IMR-90 (cell line): ENCODE measurements at regions not wholly inside any gene's neighbourhood (a gene's known extent, or its start where the extent isn't known, plus 50 kb on each side); places are given as distances from the start of the nearest gene placed in this dataset.

ENCODE experiments used
- ATAC-seq: fragments of 200-7000 bp; cut with Tn5 transposase; 2 replicates; pipeline ENCODE4 v1.9.1; 2020; ENCODE audit warnings: low read depth, mild to moderate bottlenecking, moderate library complexity
- BruUV-seq: library from RNA; stranded (reverse); fragments of 400-500 nt; replicated peaks from 2 replicates; lab custom pipeline; 2021; lab: Mats Ljungman, UMichigan
- CTCF ChIA-PET: fragments of 300-600 bp; formaldehyde crosslinking; extraction: SDS; loops from one replicate; lab custom pipeline; 2021; ENCODE audit warnings: antibody characterized with exemption; lab: Yijun Ruan, JAX
- POLR2A ChIA-PET: fragments of 300-600 bp; sonication (Branson Sonifier 250); formaldehyde crosslinking; loops from one replicate; lab custom pipeline; 2022; ENCODE audit warnings: antibody characterized with exemption; ENCODE audit not compliant: unreplicated experiment; lab: Charles Lee
- DNase-seq: peaks from one replicate; pipeline ENCODE4 v3.0.0; 2013
- H2AFZ ChIP-seq: replicated peaks from 2 replicates; pipeline ENCODE3; 2013; ENCODE audit warnings: low read length, mild to moderate bottlenecking; ENCODE audit not compliant: poor library complexity
- H2AK5ac ChIP-seq: 2 replicates; pipeline ENCODE4 v1.6.1; 2013; ENCODE audit warnings: low read depth, low read length, inconsistent platforms
- H2AK9ac ChIP-seq: replicated peaks from 2 replicates; pipeline ENCODE3; 2013; ENCODE audit warnings: mild to moderate bottlenecking, low read depth, low read length, moderate library complexity; ENCODE audit not compliant: poor library complexity
- H2BK120ac ChIP-seq: 2 replicates; pipeline ENCODE4 v1.6.1; 2013; ENCODE audit warnings: low read depth, low read length, inconsistent platforms
- H2BK15ac ChIP-seq: 3 replicates; pipeline ENCODE4 v1.6.1; 2013; ENCODE audit warnings: low read depth, low read length, inconsistent platforms
- H2BK20ac ChIP-seq: 2 replicates; pipeline ENCODE4 v1.6.1; 2013; ENCODE audit warnings: low read depth, mild to moderate bottlenecking, inconsistent platforms, low read length, moderate library complexity
- H2BK5ac ChIP-seq: 2 replicates; pipeline ENCODE4 v1.6.1; 2013; ENCODE audit warnings: mild to moderate bottlenecking, low read depth, low read length, inconsistent platforms; ENCODE audit not compliant: poor library complexity, severe bottlenecking
- H3K14ac ChIP-seq: replicated peaks from 2 replicates; pipeline ENCODE4 v1.6.1; 2013; ENCODE audit warnings: low read depth, low read length, inconsistent platforms
- H3K18ac ChIP-seq: 2 replicates; pipeline ENCODE4 v1.6.1; 2013; ENCODE audit warnings: low read depth, low read length, control low read depth
- H3K23ac ChIP-seq: 2 replicates; pipeline ENCODE4 v1.6.1; 2013; ENCODE audit warnings: low read depth, low read length, inconsistent platforms
- H3K27ac ChIP-seq: 2 replicates; pipeline ENCODE4 v1.5.1; 2013; ENCODE audit warnings: mild to moderate bottlenecking, control low read depth, low read length; ENCODE audit not compliant: insufficient read depth
- H3K27me3 ChIP-seq: 2 replicates; pipeline ENCODE4 v1.6.1; 2013; ENCODE audit warnings: low read length; ENCODE audit not compliant: control insufficient read depth, insufficient read depth
- H3K36me3 ChIP-seq: 2 replicates; pipeline ENCODE4 v1.6.1; 2013; ENCODE audit warnings: low read length, mixed read lengths; ENCODE audit not compliant: control insufficient read depth, insufficient read depth
- H3K4ac ChIP-seq: 2 replicates; pipeline ENCODE4 v1.6.1; 2013; ENCODE audit warnings: low read depth, low read length, inconsistent platforms
- H3K4me1 ChIP-seq: 2 replicates; pipeline ENCODE4 v1.6.1; 2013; ENCODE audit warnings: low read length, mixed read lengths; ENCODE audit not compliant: control insufficient read depth, insufficient read depth
- H3K4me2 ChIP-seq: 2 replicates; pipeline ENCODE4 v1.6.1; 2013; ENCODE audit warnings: low read depth, mild to moderate bottlenecking, control low read depth, low read length, moderate library complexity
- H3K4me3 ChIP-seq: 2 replicates; pipeline ENCODE4 v1.5.1; 2013; ENCODE audit warnings: low read depth, mild to moderate bottlenecking, control low read depth, low read length, moderate library complexity; ENCODE audit not compliant: insufficient read depth
- H3K56ac ChIP-seq: 2 replicates; pipeline ENCODE4 v1.6.1; 2013; ENCODE audit warnings: low read length, inconsistent platforms; ENCODE audit not compliant: insufficient read depth; ENCODE audit errors: extremely low read depth
- H3K79me1 ChIP-seq, 2 experiments: 2 replicates each; pipeline ENCODE4 v1.6.1; 2013; ENCODE audit warnings: low read length in 2 of 2, inconsistent platforms in 1 of 2, low read depth in 1 of 2
- H3K9ac ChIP-seq: 2 replicates; pipeline ENCODE4 v1.6.1; 2013; ENCODE audit warnings: low read depth, low read length, control low read depth
- H3K9me1 ChIP-seq: 2 replicates; pipeline ENCODE4 v1.6.1; 2013; ENCODE audit warnings: low read length, inconsistent platforms; ENCODE audit not compliant: insufficient read depth
- H3K9me3 ChIP-seq: 2 replicates; pipeline ENCODE4 v1.6.1; 2013; ENCODE audit warnings: low read length; ENCODE audit not compliant: control insufficient read depth, insufficient read depth
- H4K20me1 ChIP-seq: 2 replicates; pipeline ENCODE4 v1.6.1; 2013; ENCODE audit warnings: low read length, inconsistent platforms; ENCODE audit not compliant: insufficient read depth
- H4K5ac ChIP-seq: 2 replicates; pipeline ENCODE4 v1.6.1; 2013; ENCODE audit warnings: mild to moderate bottlenecking, low read depth, low read length, control low read depth
- H4K8ac ChIP-seq, 2 experiments: 2 replicates each; pipeline ENCODE4 v1.6.1; 2013; ENCODE audit warnings: low read depth in 2 of 2, low read length in 2 of 2, control low read depth in 1 of 2, inconsistent platforms in 1 of 2
- H4K91ac ChIP-seq: 2 replicates; pipeline ENCODE4 v1.6.1; 2013; ENCODE audit warnings: low read depth, low read length, inconsistent platforms; ENCODE audit not compliant: insufficient read depth
- ELK1 ChIP-seq: fragments of 150-350 bp; IDR thresholded peaks from 2 replicates; pipeline ENCODE4 v1.6.1; 2016; ENCODE audit warnings: low read depth, mild to moderate bottlenecking, low read length, moderate library complexity, borderline replicate concordance
- FOS ChIP-seq: fragments of 150-350 bp; IDR thresholded peaks from 2 replicates; pipeline ENCODE4 v1.6.1; 2016; ENCODE audit warnings: low read depth, low read length
- RCOR1 ChIP-seq: IDR thresholded peaks from 2 replicates; pipeline ENCODE4 v1.6.1; 2012; ENCODE audit warnings: mild to moderate bottlenecking, low read length, improper control_type of control experiment; ENCODE audit not compliant: insufficient replicate concordance
- USF2 ChIP-seq: fragments of 150-350 bp; IDR thresholded peaks from 2 replicates; pipeline ENCODE4 v1.6.1; 2017; ENCODE audit warnings: mild to moderate bottlenecking, antibody characterized with exemption, low read length, low read depth
- WGBS, 2 experiments: methylation state at CpG; one replicate each; pipeline versions ENCODE4 v1.1.5 to v1.1.7; 2013; ENCODE audit warnings: missing lambda C conversion rate in 2 of 2; ENCODE audit not compliant: insufficient read length in 1 of 2; ENCODE audit errors: extremely low coverage in 2 of 2; 5-methylcytosine and 5-hydroxymethylcytosine counted together
- dilution Hi-C: fragments of 300-500 bp; cut with HindIII; formaldehyde crosslinking; loops from one replicate; pipeline ENCODE4 v1.14.3; 2018; ENCODE audit warnings: low sequenced_read_pairs; ENCODE audit not compliant: unreplicated experiment
- in situ Hi-C: fragments of 300-500 bp; cut with MboI; formaldehyde crosslinking; loops from 3 replicates; pipeline ENCODE4 v1.14.3; 2019; ENCODE audit warnings: low sequenced_read_pairs, inconsistent platforms, mixed read lengths
- intact Hi-C: fragments of 100-400 bp; cut with micrococcal nuclease; formaldehyde crosslinking; loops from 2 replicates; pipeline ENCODE4 v1.10.0; 2022

DNA sequence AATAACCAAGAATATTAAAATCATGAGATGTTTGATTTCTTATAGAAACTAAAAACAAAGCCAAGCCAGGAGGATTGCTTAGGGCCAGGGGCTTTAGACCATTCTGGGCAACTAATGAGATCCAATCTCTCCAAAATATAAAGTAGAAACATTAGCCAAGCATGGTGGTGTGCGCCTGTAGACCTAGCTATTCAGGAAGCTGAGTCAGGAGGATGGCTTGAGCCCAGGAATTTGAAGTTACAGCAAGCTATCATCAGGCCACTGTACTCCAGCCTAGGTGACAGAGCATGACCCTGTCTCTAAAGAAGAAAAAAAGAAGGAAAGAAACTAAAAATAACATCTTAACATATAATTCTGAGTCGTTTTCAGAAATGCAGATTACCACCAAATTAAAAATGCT, 96.7 kb downstream of the NAF1 start:
- DNase-seq (no peak), ATAC-seq (no peak)
- Histone ChIP-seq H3K18ac (no peak overlapping the region), H2BK20ac (no peak overlapping the region), H3K23ac (no peak overlapping the region), H3K56ac (no peak overlapping the region), H4K8ac (no peak overlapping the region), H3K9me1 (no peaks in the 10 kb centered on the region), H3K27ac (no peak overlapping the region), H2AK5ac (no peak overlapping the region), H3K79me1 (no peaks in the 10 kb centered on the region), H3K4me2 (no peak overlapping the region), H3K4ac (no peak overlapping the region), H3K14ac (no peak overlapping the region), H4K5ac (no peak overlapping the region), H3K9ac (no peak overlapping the region), H3K4me1 (no peaks in the 10 kb centered on the region), H2AFZ (no peak overlapping the region), H2BK15ac (no peak overlapping the region), H4K91ac (no peak overlapping the region), H2BK120ac (no peak overlapping the region), H4K20me1 (no peaks in the 10 kb centered on the region), H3K36me3 (no peaks in the 10 kb centered on the region), H2BK5ac (no peak overlapping the region), H3K27me3 (no peaks in the 10 kb centered on the region), H3K9me3 (no peaks in the 10 kb centered on the region), H2AK9ac (no peak overlapping the region), H3K4me3 (no peak overlapping the region)
- no TSS peak for BruUV-seq
- dilution Hi-C loops, result no loop called here
- in situ Hi-C loops, result no loop called here
- intact Hi-C loops, result no loop called here
- ChIA-PET CTCF (interaction anchor here (0.6 kb wide), 1 partner anchor 12 kb away, joined by 3 read pairs; no protein-coding TSS in a partner anchor), POLR2A (no interaction called here)
- TF ChIP-seq USF2 (no peak), ELK1 (no peak), FOS (no peak), RCOR1 (no peak)
- no CpG with 5 or more reads among the region's 2 CpGs for WGBS, 2 experiments
